ENCODE measurements at regions not wholly inside any gene's neighbourhood (a gene's known extent, or its start where the extent isn't known, plus 50 kb on each side); places are given as distances from the start of the nearest gene placed in this dataset.
A peak's percentile ranks its signal among the peaks of the same experiment; 100 is the strongest.

- POLR2A ChIA-PET, result no interaction called here
- H3K27me3 Mint-ChIP-seq, result peaks cover 0 to 3% of the 10 kb centered on the region in 2 donors
These were observed 466.1 kb downstream of the FUT8 start for GRCh38 chr14:65878586-65878985.

GRCh38 chr14:65879248-65880009, 466.9 kb downstream of the FUT8 start:
- H3K27me3 ChIP-seq (ENCODE audit: insufficient read depth, low read length, poor library complexity, severe bottlenecking), result no peaks in the 10 kb centered on the region
- H3K4me3 ChIP-seq (ENCODE audit: low read length), result no peak overlapping the region
- H3K9me3 ChIP-seq (ENCODE audit: low read length), result peaks cover 7% of the 10 kb centered on the region
- H3K27ac ChIP-seq (ENCODE audit: low read depth, low read length), result no peak overlapping the region
- DNase-seq, result no peak
- peaks cover 32 to 52% (median 42%) of the 10 kb centered on the region in 3 donors for H3K4me1 Mint-ChIP-seq
- H3K4me1 ChIP-seq (ENCODE audit: insufficient read depth, low read length), result peaks cover 33% of the 10 kb centered on the region
- H3K9me3 Mint-ChIP-seq, result peaks cover 0 to 3% (median 0%) of the 10 kb centered on the region in 5 donors
- H3K36me3 Mint-ChIP-seq, result peaks cover 0 to 16% (median 1%) of the 10 kb centered on the region in 3 donors
- peak overlapping the region in 4 of 8 donors; percentile 13 to 58 (median 20) for H3K27ac Mint-ChIP-seq
- CTCF ChIA-PET, result interaction anchor here (1.1 to 1.8 kb wide), 3 partner anchors 12 to 80 kb away, joined by 3 to 6 read pairs (median 3); no protein-coding TSS in a partner anchor
- POLR2A ChIA-PET, result no interaction called here
- H3K27me3 Mint-ChIP-seq, result peaks cover 0 to 3% of the 10 kb centered on the region in 2 donors
- H3K4me3 Mint-ChIP-seq, result no peak overlapping the region
- no peaks in the 10 kb centered on the region for H3K36me3 ChIP-seq (ENCODE audit: insufficient read depth, low read length)

More at GRCh38 chr14:65878586-65878985, 466.1 kb downstream of the FUT8 start:
- peaks cover 0 to 11% (median 0%) of the 10 kb centered on the region in 3 donors for H3K36me3 Mint-ChIP-seq
- no peaks in the 10 kb centered on the region for H3K36me3 ChIP-seq (ENCODE audit: insufficient read depth, low read length)
- peaks cover 33% of the 10 kb centered on the region for H3K4me1 ChIP-seq (ENCODE audit: insufficient read depth, low read length)
- no peak overlapping the region for H3K4me3 Mint-ChIP-seq
- DNase-seq, result no peak
- no peak overlapping the region for H3K4me3 ChIP-seq (ENCODE audit: low read length)
- peaks cover 32 to 52% (median 42%) of the 10 kb centered on the region in 3 donors for H3K4me1 Mint-ChIP-seq
- no peak overlapping the region for H3K27ac ChIP-seq (ENCODE audit: low read depth, low read length)
- peaks cover 0 to 3% (median 0%) of the 10 kb centered on the region in 5 donors for H3K9me3 Mint-ChIP-seq
- CTCF ChIA-PET, result interaction anchor here (1.1 to 1.8 kb wide), 3 partner anchors 11 to 81 kb away, joined by 3 to 6 read pairs (median 3); no protein-coding TSS in a partner anchor
- no peaks in the 10 kb centered on the region for H3K27me3 ChIP-seq (ENCODE audit: insufficient read depth, low read length, poor library complexity, severe bottlenecking)
- peaks cover 7% of the 10 kb centered on the region for H3K9me3 ChIP-seq (ENCODE audit: low read length)
- H3K27ac Mint-ChIP-seq, result no peak overlapping the region

GRCh38 chr14:65880507-65880906, 468.0 kb downstream of the FUT8 start:
- Histone ChIP-seq H3K9me3 (ENCODE audit: low read length) (no peaks in the 10 kb centered on the region), H3K27me3 (ENCODE audit: insufficient read depth, low read length, poor library complexity, severe bottlenecking) (no peaks in the 10 kb centered on the region), H3K4me3 (ENCODE audit: low read length) (no peak overlapping the region), H3K4me1 (ENCODE audit: insufficient read depth, low read length) (peaks cover 33% of the 10 kb centered on the region), H3K27ac (ENCODE audit: low read depth, low read length) (no peak overlapping the region), H3K36me3 (ENCODE audit: insufficient read depth, low read length) (no peaks in the 10 kb centered on the region)
- Mint-ChIP-seq H3K9me3 (peaks cover 0 to 3% (median 0%) of the 10 kb centered on the region in 5 donors), H3K4me1 (peaks cover 32 to 52% (median 42%) of the 10 kb centered on the region in 3 donors), H3K27ac (no peak overlapping the region), H3K4me3 (no peak overlapping the region), H3K36me3 (peaks cover 0 to 16% (median 1%) of the 10 kb centered on the region in 3 donors), H3K27me3 (peaks cover 0 to 3% of the 10 kb centered on the region in 2 donors)
- CTCF ChIA-PET, result no interaction called here
- DNase-seq, result no peak
- POLR2A ChIA-PET, result no interaction called here

GRCh38 chr14:65881642-65882041, 469.1 kb downstream of the FUT8 start:
- Histone ChIP-seq H3K4me3 (ENCODE audit: low read length) (no peak overlapping the region), H3K36me3 (ENCODE audit: insufficient read depth, low read length) (no peaks in the 10 kb centered on the region), H3K27me3 (ENCODE audit: insufficient read depth, low read length, poor library complexity, severe bottlenecking) (no peaks in the 10 kb centered on the region), H3K4me1 (ENCODE audit: insufficient read depth, low read length) (peaks cover 33% of the 10 kb centered on the region), H3K27ac (ENCODE audit: low read depth, low read length) (no peak overlapping the region), H3K9me3 (ENCODE audit: low read length) (no peaks in the 10 kb centered on the region)
- Mint-ChIP-seq H3K4me1 (peaks cover 32 to 52% (median 42%) of the 10 kb centered on the region in 3 donors), H3K27me3 (peaks cover 0 to 3% of the 10 kb centered on the region in 2 donors), H3K9me3 (peaks cover 0 to 3% (median 0%) of the 10 kb centered on the region in 5 donors), H3K4me3 (no peak overlapping the region), H3K27ac (no peak overlapping the region), H3K36me3 (peaks cover 0 to 16% (median 1%) of the 10 kb centered on the region in 3 donors)
- ChIA-PET POLR2A (no interaction called here), CTCF (no interaction called here)
- no peak for DNase-seq

- H3K4me3 ChIP-seq (ENCODE audit: low read length), result no peak overlapping the region
- POLR2A ChIA-PET, result interaction anchor here (0.7 kb wide), 1 partner anchor 600 kb away, joined by 4 read pairs; no protein-coding TSS in a partner anchor
- no peaks in the 10 kb centered on the region for H3K27me3 ChIP-seq (ENCODE audit: insufficient read depth, low read length, poor library complexity, severe bottlenecking)
- Mint-ChIP-seq H3K9me3 (peaks cover 0 to 7% (median 2%) of the 10 kb centered on the region in 5 donors), H3K4me1 (peaks cover 5 to 13% (median 9%) of the 10 kb centered on the region in 3 donors), H3K27me3 (no peaks in the 10 kb centered on the region), H3K36me3 (peaks cover 0 to 13% (median 1%) of the 10 kb centered on the region in 3 donors), H3K4me3 (no peak overlapping the region), H3K27ac (peak overlapping the region in 1 of 8 donors; percentile 17)
- H3K36me3 ChIP-seq (ENCODE audit: insufficient read depth, low read length), result no peaks in the 10 kb centered on the region
- no peaks in the 10 kb centered on the region for H3K9me3 ChIP-seq (ENCODE audit: low read length)
- DNase-seq, result no peak
- CTCF ChIA-PET, result no interaction called here
- no peaks in the 10 kb centered on the region for H3K4me1 ChIP-seq (ENCODE audit: insufficient read depth, low read length)
- no peak overlapping the region for H3K27ac ChIP-seq (ENCODE audit: low read depth, low read length)
These were observed 476.1 kb downstream of the FUT8 start for GRCh38 chr14:65888677-65889076.

- Histone ChIP-seq H3K27ac (ENCODE audit: low read depth, low read length) (no peak overlapping the region), H3K4me1 (ENCODE audit: insufficient read depth, low read length) (no peaks in the 10 kb centered on the region), H3K4me3 (ENCODE audit: low read length) (no peak overlapping the region), H3K36me3 (ENCODE audit: insufficient read depth, low read length) (no peaks in the 10 kb centered on the region), H3K9me3 (ENCODE audit: low read length) (no peaks in the 10 kb centered on the region), H3K27me3 (ENCODE audit: insufficient read depth, low read length, poor library complexity, severe bottlenecking) (no peaks in the 10 kb centered on the region)
- Mint-ChIP-seq H3K4me1 (peaks cover 7 to 13% (median 9%) of the 10 kb centered on the region in 3 donors), H3K9me3 (peaks cover 0 to 20% (median 11%) of the 10 kb centered on the region in 5 donors), H3K36me3 (peaks cover 0 to 24% (median 0%) of the 10 kb centered on the region in 3 donors), H3K27me3 (no peaks in the 10 kb centered on the region), H3K4me3 (no peak overlapping the region), H3K27ac (no peak overlapping the region)
- ChIA-PET CTCF (no interaction called here), POLR2A (no interaction called here)
- no peak for DNase-seq
These were observed 479.8 kb downstream of the FUT8 start for GRCh38 chr14:65892315-65892714.

GRCh38 chr14:65900164-65900563, 487.6 kb downstream of the FUT8 start:
- Histone ChIP-seq H3K27me3 (ENCODE audit: insufficient read depth, low read length, poor library complexity, severe bottlenecking) (no peaks in the 10 kb centered on the region), H3K36me3 (ENCODE audit: insufficient read depth, low read length) (no peaks in the 10 kb centered on the region), H3K27ac (ENCODE audit: low read depth, low read length) (no peak overlapping the region), H3K4me3 (ENCODE audit: low read length) (no peak overlapping the region), H3K4me1 (ENCODE audit: insufficient read depth, low read length) (no peaks in the 10 kb centered on the region), H3K9me3 (ENCODE audit: low read length) (peaks cover 9% of the 10 kb centered on the region)
- Mint-ChIP-seq H3K27ac (no peak overlapping the region), H3K27me3 (no peaks in the 10 kb centered on the region), H3K4me1 (peaks cover 10 to 26% (median 11%) of the 10 kb centered on the region in 3 donors), H3K36me3 (peaks cover 1 to 28% (median 2%) of the 10 kb centered on the region in 3 donors), H3K9me3 (peaks cover 7 to 17% (median 11%) of the 10 kb centered on the region in 5 donors), H3K4me3 (no peak overlapping the region)
- DNase-seq, result no peak
- CTCF ChIA-PET, result interaction anchor here (1.0 kb wide), 1 partner anchor 14 kb away, joined by 3 read pairs; no protein-coding TSS in a partner anchor
- POLR2A ChIA-PET, result no interaction called here

GRCh38 chr14:65901595-65901994, 489.1 kb downstream of the FUT8 start:
- H3K4me1 ChIP-seq (ENCODE audit: insufficient read depth, low read length), result no peaks in the 10 kb centered on the region
- H3K36me3 Mint-ChIP-seq, result peaks cover 1 to 23% (median 2%) of the 10 kb centered on the region in 3 donors
- no peak overlapping the region for H3K27ac ChIP-seq (ENCODE audit: low read depth, low read length)
- no peaks in the 10 kb centered on the region for H3K27me3 Mint-ChIP-seq
- H3K27ac Mint-ChIP-seq, result peak overlapping the region in 1 of 8 donors; percentile 24
- POLR2A ChIA-PET, result no interaction called here
- H3K4me3 Mint-ChIP-seq, result no peak overlapping the region
- CTCF ChIA-PET, result no interaction called here
- no peak overlapping the region for H3K4me3 ChIP-seq (ENCODE audit: low read length)
- no peaks in the 10 kb centered on the region for H3K36me3 ChIP-seq (ENCODE audit: insufficient read depth, low read length)
- peaks cover 7 to 12% (median 9%) of the 10 kb centered on the region in 5 donors for H3K9me3 Mint-ChIP-seq
- no peaks in the 10 kb centered on the region for H3K27me3 ChIP-seq (ENCODE audit: insufficient read depth, low read length, poor library complexity, severe bottlenecking)
- DNase-seq, result no peak
- peaks cover 9% of the 10 kb centered on the region for H3K9me3 ChIP-seq (ENCODE audit: low read length)
- H3K4me1 Mint-ChIP-seq, result peaks cover 10 to 31% (median 11%) of the 10 kb centered on the region in 3 donors
